Neural cell (in vitro differentiated cells): ENCODE measurements at regions not wholly inside any gene's neighbourhood (a gene's known extent, or its start where the extent isn't known, plus 50 kb on each side); places are given as distances from the start of the nearest gene placed in this dataset.

ENCODE experiments used
- CTCF ChIP-seq: fragments of 450-650 bp; IDR thresholded peaks from 2 replicates; pipeline ENCODE4 v1.5.1; 2014; ENCODE audit warnings: antibody characterized with exemption, mild to moderate bottlenecking, moderate library complexity; ENCODE audit not compliant: poor library complexity, severe bottlenecking
- EP300 ChIP-seq: fragments of 450-650 bp; conservative IDR thresholded peaks from 2 replicates; pipeline ENCODE4 v1.6.1; 2014; ENCODE audit warnings: antibody characterized with exemption, mild to moderate bottlenecking, moderate library complexity; ENCODE audit not compliant: poor library complexity, severe bottlenecking
- EZH2 ChIP-seq: fragments of 200-600, 300-800 bp; shearing (Covaris generic), sonication (generic); IDR thresholded peaks from 2 replicates; pipeline ENCODE4 v1.6.1; 2014; ENCODE audit warnings: antibody characterized with exemption, low read length, borderline replicate concordance, mild to moderate bottlenecking; ENCODE audit not compliant: insufficient read depth, poor library complexity, severe bottlenecking
- MXI1 ChIP-seq: fragments of 450-650 bp; conservative IDR thresholded peaks from 2 replicates; pipeline ENCODE4 v1.6.1; 2014; ENCODE audit warnings: antibody characterized with exemption, mild to moderate bottlenecking; ENCODE audit not compliant: poor library complexity, severe bottlenecking

GRCh38 chr13:108486096-108486495, 143.3 kb upstream of the MYO16 start:
- TF ChIP-seq CTCF (no peak), EP300 (no peak), MXI1 (no peak), EZH2 (no peak)
